K562 (cell line): ENCODE measurements at regions not wholly inside any gene's neighbourhood (a gene's known extent, or its start where the extent isn't known, plus 50 kb on each side); places are given as distances from the start of the nearest gene placed in this dataset.

Experiments
- ATAC-seq: fragments of 200-7000 bp; cut with Tn5 transposase; 3 replicates; pipeline ENCODE4 v1.9.1; 2020; ENCODE audit warnings: moderate library complexity
- BruUV-seq: library from RNA; stranded (reverse); fragments of 400-500 nt; replicated peaks from 2 replicates; lab custom pipeline; 2021; lab: Mats Ljungman, UMichigan
- CTCF ChIA-PET: fragments of 300-600 bp; formaldehyde crosslinking; extraction: SDS; loops from one replicate; lab custom pipeline; 2021; ENCODE audit warnings: low intra/inter-chr PET ratio; lab: Yijun Ruan, JAX
- POLR2A ChIA-PET: fragments of 300-600, 350-650 bp; sonication (Branson Sonifier 250); formaldehyde crosslinking; extraction: SDS; loops from one replicate; lab custom pipeline; 2021; ENCODE audit warnings: antibody characterized with exemption, inconsistent platforms; lab: Yijun Ruan, JAX
- DNase-seq, 4 experiments: peaks; one replicate each; pipeline versions ENCODE4 v3.0.0 to v3.0.0-alpha.2; 2011 to 2018; ENCODE audit warnings: low spot score in 3 of 4, mixed read lengths in 3 of 4; ENCODE audit errors: extremely low read depth in 1 of 4
- FAIRE-seq: peaks from 2 replicates; lab custom pipeline; 2011; peaks lifted over from hg19 to GRCh38; lab: Jason Lieb, UNC
- H2AFZ ChIP-seq: 2 replicates; pipeline ENCODE4 v1.6.0; 2011; ENCODE audit warnings: low read depth, low read length, control low read depth, inconsistent platforms
- H3K27ac ChIP-seq: fragments of 200-600 bp; 3 replicates; pipeline ENCODE4 v1.8.0; 2011; ENCODE audit warnings: low read depth, mild to moderate bottlenecking, control low read depth, inconsistent platforms, low read length, moderate library complexity, mixed read lengths; ENCODE audit errors: extremely low read depth
- H3K27me3 ChIP-seq, 2 experiments: fragments of 300-600 bp in 1 of 2; 2 replicates in 1 of 2; 3 replicates in 1 of 2; pipeline versions ENCODE4 v1.6.0 to v1.8.0; 2011; ENCODE audit warnings: inconsistent platforms in 2 of 2, low read length in 2 of 2, mild to moderate bottlenecking in 1 of 2, mixed read lengths in 1 of 2, moderate library complexity in 1 of 2; ENCODE audit not compliant: control insufficient read depth in 2 of 2, insufficient read depth in 2 of 2
- H3K36me3 ChIP-seq: fragments of 300-600 bp; 3 replicates; pipeline ENCODE4 v1.8.0; 2011; ENCODE audit warnings: mild to moderate bottlenecking, low read length, inconsistent platforms; ENCODE audit not compliant: control insufficient read depth, insufficient read depth
- H3K4me1 ChIP-seq, 2 experiments: fragments of 200-600 bp in 1 of 2; replicated peaks in 1 of 2; 2 replicates in 1 of 2; 3 replicates in 1 of 2; pipeline versions ENCODE4 v1.5.1 to v1.8.0; 2011; ENCODE audit warnings: inconsistent platforms in 2 of 2, low read length in 2 of 2, mild to moderate bottlenecking in 1 of 2, mixed read lengths in 1 of 2, moderate library complexity in 1 of 2; ENCODE audit not compliant: control insufficient read depth in 2 of 2, insufficient read depth in 2 of 2
- H3K4me2 ChIP-seq: 2 replicates; pipeline ENCODE4 v1.6.1; 2011; ENCODE audit warnings: low read length, control low read depth, inconsistent platforms, mixed read lengths; ENCODE audit not compliant: insufficient read depth
- H3K4me3 ChIP-seq: fragments of 200-600 bp; sonication (generic), shearing (Covaris generic); 2 replicates; pipeline ENCODE4 v1.5.1; 2016; ENCODE audit warnings: control low read depth, inconsistent platforms
- H3K79me2 ChIP-seq: fragments of 200-600 bp; 3 replicates; pipeline ENCODE4 v1.8.0; 2011; ENCODE audit warnings: low read length, inconsistent platforms; ENCODE audit not compliant: control insufficient read depth, insufficient read depth
- H3K9ac ChIP-seq, 2 experiments: 2 replicates each; pipeline versions ENCODE4 v1.6.0 to v1.6.1; 2011; ENCODE audit warnings: low read depth in 2 of 2, low read length in 2 of 2, control low read depth in 1 of 2, inconsistent platforms in 1 of 2, mild to moderate bottlenecking in 1 of 2, mixed read lengths in 1 of 2; ENCODE audit not compliant: insufficient read depth in 1 of 2
- H3K9me1 ChIP-seq: one replicate; pipeline ENCODE4 v1.6.0; 2011; ENCODE audit warnings: inconsistent platforms, mild to moderate bottlenecking, low read length, moderate library complexity; ENCODE audit not compliant: control insufficient read depth, insufficient read depth
- H3K9me3 ChIP-seq: replicated peaks from 2 replicates; pipeline ENCODE4 v1.5.1; 2011; ENCODE audit warnings: low read depth, low read length, inconsistent platforms; ENCODE audit not compliant: control insufficient read depth, insufficient read depth
- H4K20me1 ChIP-seq: replicated peaks from 2 replicates; pipeline ENCODE4 v1.6.1; 2011; ENCODE audit warnings: low read length, inconsistent platforms, mixed read lengths; ENCODE audit not compliant: control insufficient read depth, insufficient read depth
- DMBX1 ChIP-seq: fragments of 250-450 bp; sonication (Bioruptor Pico); IDR thresholded peaks from 2 replicates; pipeline ENCODE4 v1.8.0; 2022; ENCODE audit warnings: inconsistent platforms, mild to moderate bottlenecking, moderate library complexity, borderline replicate concordance
- GMEB1 ChIP-seq: fragments of 250-450 bp; sonication (Bioruptor Pico); IDR thresholded peaks from 2 replicates; pipeline ENCODE4 v1.4.0; 2020; ENCODE audit warnings: mild to moderate bottlenecking
- MYNN ChIP-seq, 2 experiments: sonication (generic); formaldehyde crosslinking in 1 of 2; IDR thresholded peaks; 2 replicates each; pipeline versions ENCODE4 v1.5.0 to v1.6.1; 2016 to 2020; ENCODE audit warnings: antibody characterized with exemption in 1 of 2, missing genetic modification reagents in 1 of 2
- RAD21 ChIP-seq, 2 experiments: fragments of 250-450 bp in 1 of 2; fragments of 450-650 bp in 1 of 2; sonication (Bioruptor Pico) in 1 of 2; formaldehyde crosslinking in 1 of 2; IDR thresholded peaks in 1 of 2; conservative IDR thresholded peaks in 1 of 2; 2 replicates each; pipeline versions ENCODE4 v1.4.0 to v1.8.0; 2020 to 2022; ENCODE audit warnings: mild to moderate bottlenecking in 2 of 2, moderate library complexity in 1 of 2
- SNAPC5 ChIP-seq: fragments of 250-450 bp; sonication (Bioruptor Pico); IDR thresholded peaks from 2 replicates; pipeline ENCODE4 v1.8.0; 2021; ENCODE audit warnings: moderate library complexity, mild to moderate bottlenecking, inconsistent platforms
- TFAM ChIP-seq: fragments of 250-450 bp; sonication (Bioruptor Pico); conservative IDR thresholded peaks from 2 replicates; pipeline ENCODE4 v1.5.0; 2021; ENCODE audit warnings: mild to moderate bottlenecking, moderate library complexity
- ZC3H8 ChIP-seq: fragments of 450-650 bp; IDR thresholded peaks from 2 replicates; pipeline ENCODE4 v1.6.1; 2017
- ZNF143 ChIP-seq: sonication (generic); formaldehyde crosslinking; IDR thresholded peaks from 2 replicates; pipeline ENCODE4 v1.9.0; 2022; ENCODE audit warnings: mild to moderate bottlenecking, missing genetic modification reagents
- WGBS: fragments of 100-300 bp; shearing (Covaris generic); methylation state at CpG from one replicate; pipeline ENCODE4 v1.1.6; 2016; ENCODE audit warnings: low coverage, mixed read lengths; ENCODE audit not compliant: insufficient coverage; ENCODE audit errors: missing lambda C conversion rate; 5-methylcytosine and 5-hydroxymethylcytosine counted together
- in situ Hi-C: fragments of 300-500 bp; cut with MboI; formaldehyde crosslinking; loops from 4 replicates; pipeline ENCODE4 v1.15.0; 2018; ENCODE audit warnings: inconsistent platforms, mixed read lengths
- intact Hi-C: fragments of 100-400 bp; cut with micrococcal nuclease; formaldehyde crosslinking; loops from 2 replicates; pipeline ENCODE4 v1.14.2; 2022

- TF ChIP-seq MYNN (IDR thresholded peaks at IDR 0.05) (no peak), MYNN (CRISPR knock-in tag; IDR thresholded peaks at IDR 0.05) (no peak), RAD21 (CRISPR knock-in tag; conservative IDR thresholded peaks at IDR 0.05 in 1 of 2, IDR thresholded peaks at IDR 0.05 in 1 of 2) (peak; percentile 8 to 12; a peak in 1 of 4 replicates), DMBX1 (CRISPR knock-in tag) (no peak), GMEB1 (CRISPR knock-in tag) (no peak), ZNF143 (CRISPR knock-in tag) (no peak), ZC3H8 (no peak), SNAPC5 (CRISPR knock-in tag) (no peak), TFAM (CRISPR knock-in tag) (no peak)
- Histone ChIP-seq H2AFZ (no peak overlapping the region), H3K9ac (no peak overlapping the region), H3K4me2 (no peak overlapping the region), H3K27ac (no peak overlapping the region), H3K4me1 (no peaks in the 10 kb centered on the region), H3K4me3 (no peak overlapping the region), H3K27me3 (no peaks in the 10 kb centered on the region), H3K79me2 (no peaks in the 10 kb centered on the region), H4K20me1 (no peaks in the 10 kb centered on the region), H3K36me3 (no peaks in the 10 kb centered on the region), H3K9me3 (no peaks in the 10 kb centered on the region), H3K9me1 (no peaks in the 10 kb centered on the region)
- ATAC-seq (no peak), FAIRE-seq (no peak), DNase-seq (no peak)
- POLR2A ChIA-PET, result no interaction called here
- CTCF ChIA-PET, result no interaction called here
- 0% methylated on average over 3 of the region's 3 CpGs for WGBS
- BruUV-seq, result no TSS peak
- intact Hi-C loops (no loop called here), in situ Hi-C loops (no loop called here)
These were observed 101.2 kb upstream of the FSHR start for GRCh38 chr2:49255409-49255971.
